Chondrocyte (in vitro differentiated cells): ENCODE measurements at regions not wholly inside any gene's neighbourhood (a gene's known extent, or its start where the extent isn't known, plus 50 kb on each side); places are given as distances from the start of the nearest gene placed in this dataset.

Experiments used
- DNase-seq: peaks from one replicate; pipeline ENCODE4 v3.0.0; 2021; ENCODE audit warnings: mixed read lengths, low spot score
- H3K27ac Mint-ChIP-seq: one replicate; pipeline ENCODE4 v1.8.0; 2021; ENCODE audit warnings: mild to moderate bottlenecking, moderate library complexity, mixed read lengths; ENCODE audit not compliant: unreplicated experiment
- H3K27me3 Mint-ChIP-seq: 2 replicates; pipeline ENCODE4 v1.8.0; 2021; ENCODE audit warnings: low read depth, mixed read lengths
- H3K36me3 Mint-ChIP-seq: 2 replicates; pipeline ENCODE4 v1.8.0; 2021; ENCODE audit warnings: low read depth, mixed read lengths
- H3K4me1 Mint-ChIP-seq: 2 replicates; pipeline ENCODE4 v1.8.0; 2021; ENCODE audit warnings: low read depth, mild to moderate bottlenecking, mixed read lengths
- H3K4me3 Mint-ChIP-seq: one replicate; pipeline ENCODE4 v1.8.0; 2021; ENCODE audit warnings: mild to moderate bottlenecking, moderate library complexity, mixed read lengths; ENCODE audit not compliant: unreplicated experiment
- H3K9me3 Mint-ChIP-seq: 2 replicates; pipeline ENCODE4 v1.8.0; 2021; ENCODE audit warnings: low read depth, mixed read lengths
- CTCF ChIP-seq: fragments of 200-600 bp; sonication (generic); IDR thresholded peaks from 2 replicates; pipeline ENCODE4 v1.5.0; 2021; ENCODE audit warnings: antibody characterized with exemption, mild to moderate bottlenecking, moderate library complexity

DNA sequence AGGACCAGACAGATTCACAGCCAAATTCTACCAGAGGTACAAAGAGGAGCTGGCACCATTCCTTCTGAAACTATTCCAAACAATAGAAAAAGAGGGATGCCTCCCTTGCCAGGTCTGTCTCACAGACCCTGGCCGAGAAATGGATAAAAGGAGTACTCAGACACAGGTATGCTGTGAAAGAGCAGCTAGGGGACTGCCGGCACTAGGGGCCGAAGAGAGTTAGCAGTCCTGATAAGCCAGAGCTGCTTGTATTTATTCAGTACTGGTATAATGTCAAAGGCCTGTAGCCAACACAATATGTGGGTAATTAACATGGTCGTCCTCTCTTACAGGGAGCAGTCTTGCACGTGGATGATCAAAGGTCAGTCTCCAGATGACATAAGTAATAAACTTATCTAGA is 1042.1 kb upstream of the LCORL start:
- Mint-ChIP-seq H3K27me3 (peaks cover 4% of the 10 kb centered on the region), H3K9me3 (peaks cover 19% of the 10 kb centered on the region), H3K4me3 (no peak overlapping the region), H3K4me1 (no peaks in the 10 kb centered on the region), H3K27ac (no peak overlapping the region), H3K36me3 (no peaks in the 10 kb centered on the region)
- TF ChIP-seq CTCF, result no peak
- DNase-seq, result no peak

DNA sequence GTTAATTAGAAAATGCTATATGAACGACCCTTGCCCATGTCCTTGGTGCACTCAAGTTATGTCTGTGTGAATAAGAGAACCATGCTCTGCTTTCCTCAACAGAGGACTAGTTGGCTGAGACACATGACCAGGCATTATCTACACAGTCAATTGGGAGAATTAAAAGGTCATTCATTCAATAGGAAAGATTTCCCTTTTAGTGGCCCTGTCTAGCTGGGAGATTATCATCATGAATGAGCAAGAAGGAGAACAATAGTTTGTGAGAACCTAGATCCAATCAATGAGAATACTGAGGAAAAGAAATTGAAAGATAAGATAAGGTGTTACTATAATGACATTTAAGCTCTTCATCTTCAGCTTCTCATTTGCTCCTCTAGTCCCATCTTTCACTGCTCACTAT is 1033.4 kb upstream of the LCORL start:
- Mint-ChIP-seq H3K27ac (no peak overlapping the region), H3K4me3 (no peak overlapping the region), H3K4me1 (no peaks in the 10 kb centered on the region)

GRCh38 chr4:19051831-19052230 is 1030.3 kb upstream of the LCORL start:
- H3K4me3 Mint-ChIP-seq, result no peak overlapping the region
- peaks cover 4% of the 10 kb centered on the region for H3K27me3 Mint-ChIP-seq
- H3K27ac Mint-ChIP-seq, result no peak overlapping the region
- no peak for TF ChIP-seq CTCF
- no peak for DNase-seq
- peaks cover 7% of the 10 kb centered on the region for H3K4me1 Mint-ChIP-seq
- H3K36me3 Mint-ChIP-seq, result no peaks in the 10 kb centered on the region
- no peaks in the 10 kb centered on the region for H3K9me3 Mint-ChIP-seq

More for the DNA sequence above, 1033.4 kb upstream of the LCORL start:
- no peaks in the 10 kb centered on the region for H3K9me3 Mint-ChIP-seq
- TF ChIP-seq CTCF, result no peak
- H3K27me3 Mint-ChIP-seq, result peaks cover 9% of the 10 kb centered on the region
- no peaks in the 10 kb centered on the region for H3K36me3 Mint-ChIP-seq
- DNase-seq, result no peak

DNA sequence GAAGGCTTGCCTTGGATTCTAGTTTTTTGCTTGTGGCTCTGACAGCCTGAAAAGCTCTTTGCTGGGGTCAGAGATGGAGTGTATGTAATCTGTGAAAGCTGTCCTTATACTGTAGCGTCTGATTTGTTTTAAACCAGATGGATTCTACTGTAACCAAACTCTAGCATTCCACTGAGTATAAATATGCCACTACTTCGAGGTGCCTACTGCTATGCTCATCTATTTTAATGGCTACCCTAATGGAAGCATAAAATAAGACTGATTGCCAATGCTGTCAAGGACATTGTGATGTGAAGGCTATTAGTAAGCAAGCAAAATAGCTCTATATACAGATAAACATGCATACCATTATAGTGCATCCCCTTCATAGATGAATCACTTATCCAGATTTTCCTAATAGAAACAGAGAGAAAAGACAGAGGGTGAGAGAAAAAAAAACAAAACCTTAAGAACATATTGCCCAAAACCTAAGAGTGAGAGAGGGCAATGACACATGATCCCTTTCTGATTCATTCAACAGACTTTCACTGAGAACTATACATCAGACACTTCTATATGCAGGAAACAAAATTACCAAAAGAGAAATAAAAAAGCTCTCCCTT is 1025.8 kb upstream of the LCORL start:
- Mint-ChIP-seq H3K36me3 (no peaks in the 10 kb centered on the region), H3K27me3 (no peaks in the 10 kb centered on the region), H3K9me3 (no peaks in the 10 kb centered on the region), H3K27ac (no peak overlapping the region), H3K4me3 (no peak overlapping the region), H3K4me1 (peaks cover 7% of the 10 kb centered on the region)
- DNase-seq, result no peak
- no peak for TF ChIP-seq CTCF

DNA sequence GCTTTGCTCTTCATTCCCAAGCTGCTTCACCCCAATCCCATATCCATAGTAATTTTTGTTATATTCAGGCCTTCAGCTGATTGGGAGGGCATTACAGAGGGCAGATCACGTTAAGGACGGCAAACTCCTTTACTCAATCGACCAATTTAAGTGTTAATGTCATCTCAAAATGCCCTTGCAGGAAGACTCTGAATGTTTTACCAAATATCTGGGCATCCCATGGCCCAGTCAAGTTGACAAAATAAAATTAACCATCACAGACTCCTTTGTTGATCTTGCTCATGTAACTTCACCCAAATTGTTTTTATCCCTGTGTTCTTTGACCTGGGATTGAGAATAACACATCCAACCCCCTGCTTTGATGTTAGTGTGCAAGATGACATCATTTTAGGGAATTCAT is 1018.3 kb upstream of the LCORL start:
- no peak for DNase-seq
- peaks cover 7% of the 10 kb centered on the region for H3K9me3 Mint-ChIP-seq
- peaks cover 1% of the 10 kb centered on the region for H3K4me1 Mint-ChIP-seq
- no peaks in the 10 kb centered on the region for H3K36me3 Mint-ChIP-seq
- no peak overlapping the region for H3K4me3 Mint-ChIP-seq
- H3K27ac Mint-ChIP-seq, result no peak overlapping the region
- TF ChIP-seq CTCF, result no peak
- no peaks in the 10 kb centered on the region for H3K27me3 Mint-ChIP-seq
